BJ (cell line): ENCODE measurements at regions not wholly inside any gene's neighbourhood (a gene's known extent, or its start where the extent isn't known, plus 50 kb on each side); places are given as distances from the start of the nearest gene placed in this dataset.
"Not testable (repeated sequence)": the region's sequence is repeated elsewhere in the genome, so short reads cannot be mapped to it uniquely, and the experiment has no call there.

ENCODE experiments used
- CTCF ChIA-PET: fragments of 350-600 bp; formaldehyde crosslinking; extraction: SDS; loops from one replicate; lab custom pipeline; 2021; ENCODE audit warnings: antibody characterized with exemption, inconsistent platforms; lab: Yijun Ruan, JAX
- POLR2A ChIA-PET: fragments of 300-600 bp; sonication (Branson Sonifier 250); formaldehyde crosslinking; extraction: SDS; loops from one replicate; lab custom pipeline; 2021; ENCODE audit warnings: antibody characterized with exemption; lab: Charles Lee
- DNase-seq: peaks from one replicate; pipeline ENCODE4 v3.0.0-alpha.2; 2011; ENCODE audit warnings: low read depth
- H3K27me3 ChIP-seq: 2 replicates; pipeline ENCODE4 v1.6.0; 2011; ENCODE audit warnings: low read length; ENCODE audit not compliant: control insufficient read depth, insufficient read depth
- H3K36me3 ChIP-seq: 2 replicates; pipeline ENCODE4 v1.5.1; 2011; ENCODE audit warnings: low read length; ENCODE audit not compliant: control insufficient read depth, insufficient read depth
- H3K4me3 ChIP-seq: 2 replicates; pipeline ENCODE4 v1.5.1; 2011; ENCODE audit warnings: low read depth, mild to moderate bottlenecking, control low read depth, low read length
- CTCF ChIP-seq: IDR thresholded peaks from 2 replicates; pipeline ENCODE4 v1.5.1; 2011; ENCODE audit warnings: low read depth, mild to moderate bottlenecking, control low read depth, inconsistent platforms, low read length, moderate library complexity; ENCODE audit not compliant: insufficient read depth

- ChIA-PET CTCF (interaction anchor here (0.7 to 2.8 kb wide), 13 partner anchors 10 to 276 kb away, joined by 3 to 13 read pairs (median 4); partner anchors contain the start of gene CAMKMT), POLR2A (no interaction called here)
- no peak for TF ChIP-seq CTCF
- Histone ChIP-seq H3K27me3 (no peaks in the 10 kb centered on the region), H3K36me3 (no peaks in the 10 kb centered on the region), H3K4me3 (no peak overlapping the region)
- no peak for DNase-seq
Measured at GRCh38 chr2:44086629-44087028, 82.0 kb upstream of the PPM1B start.

DNA sequence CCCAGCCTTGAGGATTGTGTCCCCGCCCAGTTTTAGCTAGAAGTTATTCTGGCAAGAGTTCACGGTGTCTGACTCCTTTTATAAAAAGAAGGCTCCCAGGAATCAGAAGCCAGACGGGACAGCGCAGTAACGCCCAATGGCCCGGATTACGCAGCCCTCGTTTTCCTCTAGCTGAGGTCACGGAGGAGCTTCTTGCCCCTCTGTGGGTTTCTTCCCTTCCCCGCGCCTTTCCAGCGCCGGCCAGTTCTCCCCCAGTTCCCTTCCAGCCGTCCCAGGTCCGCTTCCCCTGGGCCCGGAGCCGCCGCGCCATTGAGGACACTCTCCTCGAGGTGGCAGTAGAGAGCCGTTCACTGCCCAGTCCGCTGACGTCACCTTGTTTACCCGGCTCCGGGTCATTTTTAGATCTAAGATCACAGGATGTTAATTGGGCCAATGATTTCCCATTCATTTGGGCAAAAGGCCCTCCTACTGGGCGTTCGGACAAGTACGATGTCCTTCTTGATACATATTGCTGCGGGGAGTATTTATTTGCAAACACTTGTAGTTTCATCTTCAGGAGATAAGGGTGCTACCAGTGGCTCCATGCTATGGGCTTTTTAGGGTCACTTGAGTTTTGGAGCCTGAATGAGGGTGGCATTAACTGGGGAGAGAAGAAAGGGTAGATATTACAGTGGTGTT is 81.5 kb upstream of the PPM1B start:
- CTCF ChIA-PET: interaction anchor here (0.7 to 2.8 kb wide), 18 partner anchors 10 to 393 kb away, joined by 3 to 15 read pairs (median 4); partner anchors contain the start of gene CAMKMT
- H3K4me3 ChIP-seq: peak overlapping the region; percentile 27
- no peaks in the 10 kb centered on the region for H3K36me3 ChIP-seq
- POLR2A ChIA-PET: no interaction called here
- TF ChIP-seq CTCF: peak; percentile 96
- peak; percentile 13 for DNase-seq
- no peaks in the 10 kb centered on the region for H3K27me3 ChIP-seq

- TF ChIP-seq CTCF: no peak
- ChIA-PET CTCF (interaction anchor here (0.9 to 2.8 kb wide), 12 partner anchors 9 to 392 kb away, joined by 3 to 15 read pairs (median 4); partner anchors contain the start of gene CAMKMT), POLR2A (no interaction called here)
- no peaks in the 10 kb centered on the region for H3K36me3 ChIP-seq
- DNase-seq: no peak
- no peak overlapping the region for H3K4me3 ChIP-seq
- H3K27me3 ChIP-seq: no peaks in the 10 kb centered on the region
Measured at GRCh38 chr2:44087714-44088092, 81.0 kb upstream of the PPM1B start.

DNA sequence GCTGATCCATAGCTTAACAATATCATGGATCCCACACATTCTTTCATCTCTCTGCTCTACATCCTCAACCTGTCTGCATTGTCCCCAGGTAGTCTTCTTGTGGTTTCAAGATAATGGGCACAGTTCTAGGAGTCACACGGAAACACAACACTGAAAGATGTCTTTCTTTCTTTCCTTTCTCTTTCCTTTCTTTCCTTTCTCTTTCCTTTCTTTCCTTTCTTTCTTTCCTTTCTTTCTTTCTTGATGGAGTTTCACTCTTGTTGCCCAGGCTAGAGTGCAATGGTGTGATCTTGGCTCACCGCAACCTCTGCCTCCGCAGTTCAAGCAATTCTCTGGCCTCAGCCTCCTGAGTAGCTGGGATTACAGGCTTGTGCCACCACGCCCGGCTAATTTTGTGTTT is 76.2 kb upstream of the PPM1B start:
- H3K4me3 ChIP-seq, POLR2A ChIA-PET, DNase-seq, H3K36me3 ChIP-seq, H3K27me3 ChIP-seq: not testable (repeated sequence)
- CTCF ChIA-PET: interaction anchor here (1.6 kb wide), 1 partner anchor 48 kb away, joined by 7 read pairs; no protein-coding TSS in a partner anchor

DNA sequence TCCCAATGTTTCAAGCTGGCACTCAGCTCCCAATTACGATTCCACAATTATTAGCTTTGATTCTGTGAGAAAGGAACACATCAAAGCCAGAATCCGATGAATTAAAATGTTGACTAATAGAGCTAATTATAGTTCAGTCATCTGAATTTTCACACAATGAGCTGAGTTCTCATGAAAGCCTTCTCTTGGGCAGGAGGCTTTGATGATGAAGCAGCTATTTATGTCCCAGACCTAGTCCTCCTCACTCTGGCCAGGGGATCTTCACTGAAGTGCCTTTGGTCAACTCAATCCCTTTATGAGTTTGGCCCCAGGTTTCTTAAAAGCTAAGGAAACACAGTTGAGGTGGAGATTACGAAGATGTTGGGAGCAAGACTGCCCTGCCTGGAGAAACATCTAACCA is 74.7 kb upstream of the PPM1B start:
- Histone ChIP-seq H3K36me3 (no peaks in the 10 kb centered on the region), H3K27me3 (peaks cover 4% of the 10 kb centered on the region; the same call in 1 of the 2 replicates), H3K4me3 (no peak overlapping the region)
- ChIA-PET CTCF (interaction anchor here (0.6 kb wide), 1 partner anchor 64 kb away, joined by 3 read pairs; no protein-coding TSS in a partner anchor), POLR2A (no interaction called here)
- no peak for DNase-seq
- TF ChIP-seq CTCF: no peak
